Activated naive CD4-positive, alpha-beta T cell treated with anti-CD3 and anti-CD28 coated beads, Interleukin-2, amount 50 U/mL, for 24 hours (primary cell): ENCODE measurements at regions not wholly inside any gene's neighbourhood (a gene's known extent, or its start where the extent isn't known, plus 50 kb on each side); places are given as distances from the start of the nearest gene placed in this dataset.

ENCODE experiments used
- H3K27ac Mint-ChIP-seq: one replicate; pipeline ENCODE4 v1.8.0; 2021; ENCODE audit warnings: mild to moderate bottlenecking, mixed read lengths
- H3K27me3 Mint-ChIP-seq: one replicate; pipeline ENCODE4 v1.8.0; 2021; ENCODE audit warnings: mixed read lengths
- H3K36me3 Mint-ChIP-seq: one replicate; pipeline ENCODE4 v1.8.0; 2021; ENCODE audit warnings: mixed read lengths
- H3K4me1 Mint-ChIP-seq: one replicate; pipeline ENCODE4 v1.8.0; 2021; ENCODE audit warnings: mixed read lengths
- H3K4me3 Mint-ChIP-seq: one replicate; pipeline ENCODE4 v1.8.0; 2021; ENCODE audit warnings: mild to moderate bottlenecking, mixed read lengths
- H3K9me3 Mint-ChIP-seq: one replicate; pipeline ENCODE4 v1.8.0; 2021; ENCODE audit warnings: mixed read lengths

DNA sequence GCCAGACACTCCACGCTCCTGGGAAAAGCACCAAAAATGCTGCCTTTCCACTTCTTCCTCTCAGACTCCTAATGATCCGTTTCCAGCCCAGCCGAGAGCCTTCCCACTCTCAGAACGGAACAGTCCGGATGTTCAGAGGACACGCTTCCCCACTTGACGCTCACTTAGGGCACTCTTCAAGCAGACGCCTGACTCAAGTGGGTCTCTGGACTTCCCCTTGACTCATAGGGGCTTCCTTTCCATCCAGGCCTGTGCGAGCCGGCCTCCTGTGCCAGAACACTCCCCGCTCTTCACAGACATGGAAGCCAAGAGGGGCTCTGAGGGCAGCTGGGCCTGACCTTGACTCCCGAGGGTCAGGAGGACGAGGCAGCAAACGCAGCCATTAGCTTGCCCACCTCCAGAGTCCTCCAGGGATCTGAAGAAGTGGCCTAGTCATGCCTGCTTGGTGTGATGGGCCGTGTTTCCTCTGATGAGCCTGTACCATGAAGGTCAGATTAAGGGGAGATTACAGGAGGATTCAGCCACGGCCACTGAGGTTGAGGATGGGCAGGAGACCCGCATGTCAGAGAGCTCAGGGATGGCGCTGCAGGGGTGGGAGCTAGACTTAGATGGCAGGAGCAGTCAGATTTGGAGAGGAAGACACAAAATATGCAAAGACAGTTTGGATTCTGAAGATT is 114.7 kb upstream of the TLE3 start:
- Mint-ChIP-seq H3K36me3 (no peaks in the 10 kb centered on the region), H3K27ac (no peak overlapping the region), H3K4me1 (no peaks in the 10 kb centered on the region), H3K27me3 (no peaks in the 10 kb centered on the region), H3K4me3 (no peak overlapping the region), H3K9me3 (no peaks in the 10 kb centered on the region)

GRCh38 chr15:70210528-70210927 is 112.8 kb upstream of the TLE3 start:
- no peaks in the 10 kb centered on the region for H3K9me3 Mint-ChIP-seq
- H3K27me3 Mint-ChIP-seq, result no peaks in the 10 kb centered on the region
- H3K4me3 Mint-ChIP-seq, result no peak overlapping the region
- no peaks in the 10 kb centered on the region for H3K4me1 Mint-ChIP-seq
- no peaks in the 10 kb centered on the region for H3K36me3 Mint-ChIP-seq
- no peak overlapping the region for H3K27ac Mint-ChIP-seq

DNA sequence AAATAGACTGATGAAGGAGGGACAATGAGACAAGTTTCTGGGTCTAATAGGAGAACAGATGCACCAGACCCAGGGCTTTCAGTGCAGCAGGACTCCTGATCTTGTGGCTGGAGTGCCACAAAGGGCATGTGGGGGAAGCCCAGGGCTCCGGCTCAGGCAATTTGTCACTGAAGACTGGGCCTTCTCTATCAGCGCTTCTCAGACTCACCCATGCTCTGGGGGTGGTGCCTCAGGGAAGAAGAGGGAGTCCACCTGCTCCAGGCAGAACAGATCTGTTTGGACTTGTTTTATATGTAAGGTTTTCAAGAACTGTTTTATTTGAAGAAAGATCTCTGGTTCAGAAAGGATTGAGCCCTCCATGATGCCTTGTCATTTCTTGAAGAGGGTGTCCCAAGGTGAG is 112.4 kb upstream of the TLE3 start:
- Mint-ChIP-seq H3K4me3 (no peak overlapping the region), H3K36me3 (no peaks in the 10 kb centered on the region), H3K27me3 (no peaks in the 10 kb centered on the region), H3K4me1 (no peaks in the 10 kb centered on the region), H3K9me3 (no peaks in the 10 kb centered on the region), H3K27ac (peak overlapping the region; percentile 1)

GRCh38 chr15:70209499-70209898 is 111.8 kb upstream of the TLE3 start:
- Mint-ChIP-seq H3K4me1 (no peaks in the 10 kb centered on the region), H3K27ac (no peak overlapping the region), H3K36me3 (no peaks in the 10 kb centered on the region)

GRCh38 chr15:70208332-70208731 is 110.6 kb upstream of the TLE3 start:
- Mint-ChIP-seq H3K4me3 (no peak overlapping the region), H3K27ac (no peak overlapping the region), H3K36me3 (no peaks in the 10 kb centered on the region), H3K9me3 (no peaks in the 10 kb centered on the region), H3K27me3 (no peaks in the 10 kb centered on the region), H3K4me1 (no peaks in the 10 kb centered on the region)

More at GRCh38 chr15:70209499-70209898, 111.8 kb upstream of the TLE3 start:
- Mint-ChIP-seq H3K27me3 (no peaks in the 10 kb centered on the region), H3K4me3 (no peak overlapping the region), H3K9me3 (no peaks in the 10 kb centered on the region)

GRCh38 chr15:70206668-70207067 is 109.0 kb upstream of the TLE3 start:
- H3K27me3 Mint-ChIP-seq, result no peaks in the 10 kb centered on the region

DNA sequence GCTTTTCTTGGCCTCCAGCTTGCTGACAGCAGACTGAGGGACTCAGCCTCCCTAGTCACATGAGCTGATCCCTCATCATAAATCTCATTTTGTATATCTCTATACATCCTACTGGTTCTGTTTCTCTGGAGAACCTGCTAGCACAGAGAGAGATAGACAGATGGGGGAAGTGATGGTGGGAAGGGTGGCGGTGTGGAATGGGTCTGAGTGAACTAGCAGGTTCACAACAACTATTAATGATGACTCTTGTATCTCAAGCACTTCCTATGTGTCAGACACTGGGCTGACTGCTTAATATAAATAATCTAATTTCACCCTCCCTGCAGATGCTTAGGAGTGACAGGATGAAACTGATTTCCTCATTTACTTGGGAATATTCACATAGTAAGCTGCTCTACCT is 106.9 kb upstream of the TLE3 start:
- Mint-ChIP-seq H3K9me3 (no peaks in the 10 kb centered on the region), H3K4me1 (no peaks in the 10 kb centered on the region), H3K27ac (no peak overlapping the region), H3K36me3 (no peaks in the 10 kb centered on the region), H3K4me3 (no peak overlapping the region), H3K27me3 (no peaks in the 10 kb centered on the region)

More at GRCh38 chr15:70206668-70207067, 109.0 kb upstream of the TLE3 start:
- H3K27ac Mint-ChIP-seq, result no peak overlapping the region
- no peaks in the 10 kb centered on the region for H3K4me1 Mint-ChIP-seq
- no peaks in the 10 kb centered on the region for H3K9me3 Mint-ChIP-seq
- H3K36me3 Mint-ChIP-seq, result no peaks in the 10 kb centered on the region
- H3K4me3 Mint-ChIP-seq, result no peak overlapping the region

DNA sequence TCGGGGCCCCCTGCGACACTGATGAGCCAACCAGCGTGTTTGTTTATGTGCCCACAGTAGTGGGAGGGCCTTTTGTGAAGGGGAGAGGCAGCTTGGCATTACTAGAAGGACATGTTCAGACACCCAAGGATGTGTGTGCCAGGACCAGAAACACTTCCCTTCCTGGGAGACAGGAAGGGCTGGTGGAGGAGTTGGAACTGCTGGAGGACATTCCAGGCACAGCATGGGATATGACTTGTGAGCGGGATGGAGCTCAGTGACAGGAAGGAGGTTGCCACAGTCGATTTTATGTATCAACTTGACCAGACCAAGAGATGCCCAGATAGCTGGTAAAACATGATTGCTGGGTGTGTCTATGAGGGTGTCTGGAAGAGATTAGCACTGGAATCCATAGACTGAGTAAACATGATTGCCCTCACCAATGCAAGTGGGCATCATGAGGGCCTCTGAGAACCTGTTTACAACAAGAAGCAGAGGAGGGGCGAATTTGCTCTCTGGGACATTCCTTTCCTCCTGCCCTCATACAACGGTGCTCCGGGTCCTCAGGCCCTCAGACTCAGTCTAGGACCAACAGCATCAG is 106.4 kb upstream of the TLE3 start:
- Mint-ChIP-seq H3K4me3 (no peak overlapping the region), H3K27ac (no peak overlapping the region), H3K27me3 (no peaks in the 10 kb centered on the region), H3K4me1 (no peaks in the 10 kb centered on the region), H3K9me3 (no peaks in the 10 kb centered on the region), H3K36me3 (no peaks in the 10 kb centered on the region)

- Mint-ChIP-seq H3K4me3 (no peak overlapping the region), H3K4me1 (no peaks in the 10 kb centered on the region)
These were observed 105.0 kb upstream of the TLE3 start for GRCh38 chr15:70202756-70203155.

GRCh38 chr15:70201425-70201775 is 103.7 kb upstream of the TLE3 start:
- H3K36me3 Mint-ChIP-seq, result no peaks in the 10 kb centered on the region
- no peaks in the 10 kb centered on the region for H3K9me3 Mint-ChIP-seq
- no peaks in the 10 kb centered on the region for H3K27me3 Mint-ChIP-seq
- no peak overlapping the region for H3K4me3 Mint-ChIP-seq
- H3K27ac Mint-ChIP-seq, result peak overlapping the region; percentile 53
- H3K4me1 Mint-ChIP-seq, result no peaks in the 10 kb centered on the region

More at GRCh38 chr15:70202756-70203155, 105.0 kb upstream of the TLE3 start:
- Mint-ChIP-seq H3K27me3 (no peaks in the 10 kb centered on the region), H3K27ac (no peak overlapping the region), H3K36me3 (no peaks in the 10 kb centered on the region), H3K9me3 (no peaks in the 10 kb centered on the region)

- no peaks in the 10 kb centered on the region for H3K36me3 Mint-ChIP-seq
- no peak overlapping the region for H3K27ac Mint-ChIP-seq
- H3K4me3 Mint-ChIP-seq, result no peak overlapping the region
- no peaks in the 10 kb centered on the region for H3K4me1 Mint-ChIP-seq
- H3K9me3 Mint-ChIP-seq, result no peaks in the 10 kb centered on the region
- no peaks in the 10 kb centered on the region for H3K27me3 Mint-ChIP-seq
These were observed 103.1 kb upstream of the TLE3 start for GRCh38 chr15:70200511-70201424.

GRCh38 chr15:70199540-70200410 is 102.1 kb upstream of the TLE3 start:
- Mint-ChIP-seq H3K4me1 (no peaks in the 10 kb centered on the region), H3K36me3 (no peaks in the 10 kb centered on the region), H3K27ac (no peak overlapping the region), H3K4me3 (no peak overlapping the region), H3K9me3 (no peaks in the 10 kb centered on the region), H3K27me3 (no peaks in the 10 kb centered on the region)

GRCh38 chr15:70199124-70199482 is 101.4 kb upstream of the TLE3 start:
- Mint-ChIP-seq H3K27me3 (no peaks in the 10 kb centered on the region), H3K36me3 (no peaks in the 10 kb centered on the region), H3K27ac (no peak overlapping the region), H3K4me3 (no peak overlapping the region), H3K9me3 (no peaks in the 10 kb centered on the region), H3K4me1 (no peaks in the 10 kb centered on the region)

DNA sequence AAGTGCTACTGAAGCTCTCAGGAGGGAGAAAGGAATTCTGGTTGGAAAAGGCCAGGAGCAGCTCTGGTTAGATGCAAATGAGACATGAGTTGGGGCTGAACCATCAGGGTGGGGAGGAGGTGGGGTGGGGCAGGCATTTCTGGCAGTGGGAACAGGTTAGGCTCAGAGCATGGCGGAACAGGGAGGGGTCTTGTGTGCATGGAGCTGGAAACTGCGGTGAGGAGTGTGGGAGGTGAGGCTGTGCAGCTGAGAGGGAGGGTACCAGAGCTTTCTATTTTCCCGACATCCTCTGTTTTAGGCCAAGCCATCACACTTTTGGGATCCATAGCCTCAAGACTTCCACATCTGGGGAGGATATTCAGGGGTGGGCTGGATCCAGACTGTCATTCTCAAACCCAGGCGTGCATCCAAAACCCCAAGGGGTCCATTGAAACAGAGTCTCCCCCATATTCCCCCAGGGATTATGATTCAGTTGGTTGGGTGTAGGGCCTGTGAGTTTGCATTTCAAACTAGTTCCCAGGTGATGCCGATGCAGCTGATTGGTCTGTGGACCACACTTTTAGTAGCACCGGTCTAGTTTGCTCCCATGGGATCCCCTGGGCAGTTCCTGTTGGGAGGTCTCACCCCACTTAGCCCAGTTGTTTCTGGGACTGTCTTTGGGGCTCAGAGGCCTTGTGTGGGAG is 100.9 kb upstream of the TLE3 start:
- H3K27ac Mint-ChIP-seq, result no peak overlapping the region
- no peaks in the 10 kb centered on the region for H3K4me1 Mint-ChIP-seq
- no peak overlapping the region for H3K4me3 Mint-ChIP-seq
- H3K36me3 Mint-ChIP-seq, result no peaks in the 10 kb centered on the region
- no peaks in the 10 kb centered on the region for H3K27me3 Mint-ChIP-seq
- H3K9me3 Mint-ChIP-seq, result no peaks in the 10 kb centered on the region

GRCh38 chr15:70197945-70198361 is 100.2 kb upstream of the TLE3 start:
- Mint-ChIP-seq H3K4me1 (no peaks in the 10 kb centered on the region), H3K9me3 (no peaks in the 10 kb centered on the region), H3K4me3 (no peak overlapping the region), H3K27me3 (no peaks in the 10 kb centered on the region), H3K36me3 (no peaks in the 10 kb centered on the region), H3K27ac (no peak overlapping the region)
